ENCODE measurements at regions not wholly inside any gene's neighbourhood (a gene's known extent, or its start where the extent isn't known, plus 50 kb on each side); places are given as distances from the start of the nearest gene placed in this dataset.

DNA sequence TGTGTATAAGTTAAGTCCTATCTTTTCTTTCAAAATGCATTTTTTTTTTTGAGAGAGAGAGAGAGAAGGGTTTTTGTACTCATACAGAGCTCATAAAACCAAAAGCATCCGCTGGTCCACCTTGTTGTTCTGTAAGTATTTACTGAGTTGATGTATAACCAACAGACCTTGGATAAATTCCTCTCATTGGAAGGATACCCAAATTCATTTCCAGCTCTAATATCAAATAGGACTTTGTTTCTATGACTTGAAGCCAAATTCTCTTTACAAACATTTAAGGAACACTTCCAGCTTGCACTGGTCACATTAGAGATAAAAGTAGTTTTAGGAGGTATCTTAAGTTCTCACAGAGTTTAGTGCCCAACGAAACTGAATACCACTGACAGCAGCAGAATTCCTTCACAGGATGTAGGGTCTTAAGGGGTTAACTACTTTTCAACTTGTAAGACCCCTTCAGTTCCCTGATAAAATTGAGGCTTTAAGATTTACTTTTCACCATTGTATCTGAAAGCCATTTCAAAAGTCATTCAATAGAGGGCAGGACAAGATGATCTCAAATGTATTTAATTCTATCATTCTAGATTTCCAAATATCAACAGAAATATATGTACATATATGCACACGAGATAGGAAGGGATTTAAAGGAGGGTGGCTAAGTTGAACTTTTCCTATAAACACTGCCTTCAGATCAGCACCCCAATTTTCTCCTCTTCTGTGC lies 1398.5 kb upstream of the CELF4 start:
- no peak for TF ChIP-seq ZNF274 (IDR thresholded peaks at IDR 0.05; ENCODE audit: low read depth, low read length)
- DNase-seq (ENCODE audit: low read depth, low spot score) = no peak
- Histone ChIP-seq H3K9me3 (ENCODE audit: insufficient read depth, low read length) (no peaks in the 10 kb centered on the region), H3K4me1 (ENCODE audit: insufficient read depth, insufficient read length) (no peaks in the 10 kb centered on the region), H3K9ac (ENCODE audit: insufficient read length, low read depth) (no peak overlapping the region), H3K4me3 (ENCODE audit: insufficient read length, low read depth) (no peak overlapping the region), H3K27me3 (ENCODE audit: insufficient read depth, insufficient read length) (no peaks in the 10 kb centered on the region), H3K36me3 (ENCODE audit: insufficient read depth, insufficient read length, low read length) (no peaks in the 10 kb centered on the region)

DNA sequence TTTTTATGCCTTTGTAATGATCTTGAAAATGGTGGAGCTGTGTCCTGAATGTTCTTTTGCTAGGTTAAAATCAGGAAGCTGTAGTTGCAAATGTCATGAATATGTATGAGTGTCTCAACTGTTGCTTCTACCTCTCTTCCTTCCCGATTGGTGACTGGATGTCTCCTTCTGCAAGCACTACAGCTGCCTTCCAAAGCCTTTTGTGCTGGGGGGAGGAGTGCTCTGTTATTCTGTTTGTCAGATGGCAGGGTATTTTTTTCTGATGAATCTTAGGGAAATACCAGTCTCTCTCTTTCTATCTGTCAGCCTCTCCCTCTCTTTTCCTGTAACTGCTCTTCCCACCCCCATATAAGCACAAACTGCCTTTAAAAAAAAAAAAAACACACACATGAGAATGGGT lies 1396.3 kb upstream of the CELF4 start:
- H3K9ac ChIP-seq (ENCODE audit: insufficient read length, low read depth) = no peak overlapping the region
- no peaks in the 10 kb centered on the region for H3K9me3 ChIP-seq (ENCODE audit: insufficient read depth, low read length)
- no peaks in the 10 kb centered on the region for H3K36me3 ChIP-seq (ENCODE audit: insufficient read depth, insufficient read length, low read length)
- no peaks in the 10 kb centered on the region for H3K4me1 ChIP-seq (ENCODE audit: insufficient read depth, insufficient read length)
- no peaks in the 10 kb centered on the region for H3K27me3 ChIP-seq (ENCODE audit: insufficient read depth, insufficient read length)
- peak; percentile 8 for DNase-seq (ENCODE audit: low read depth, low spot score)
- H3K4me3 ChIP-seq (ENCODE audit: insufficient read length, low read depth) = no peak overlapping the region
- TF ChIP-seq ZNF274 (IDR thresholded peaks at IDR 0.05; ENCODE audit: low read depth, low read length) (no peak), YY1 (IDR thresholded peaks at IDR 0.05; ENCODE audit: insufficient read depth, insufficient read length) (no peak), SUZ12 (IDR thresholded peaks at IDR 0.05; ENCODE audit: extremely low read depth, insufficient read depth, insufficient read length) (no peak)

DNA sequence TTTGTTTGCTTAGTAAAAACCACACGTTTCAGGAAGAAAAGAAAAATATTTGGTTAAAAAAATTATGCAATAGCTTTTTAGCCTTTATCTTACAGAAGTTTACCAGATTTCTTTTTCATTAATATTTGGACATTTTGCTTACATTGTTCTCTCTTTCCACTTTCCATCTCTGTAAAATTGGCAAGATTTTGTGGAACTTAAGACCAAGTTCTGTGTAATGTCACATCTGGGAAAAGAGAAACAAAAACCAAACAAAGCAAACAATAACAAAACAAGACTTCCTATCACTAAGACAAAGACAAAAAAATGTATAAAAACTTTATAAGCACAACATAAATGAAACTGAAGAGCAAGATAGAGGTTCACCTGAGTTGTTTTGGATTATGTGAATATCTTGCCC lies 1392.1 kb upstream of the CELF4 start:
- H3K4me3 ChIP-seq (ENCODE audit: insufficient read length, low read depth) = no peak overlapping the region
- H3K36me3 ChIP-seq (ENCODE audit: insufficient read depth, insufficient read length, low read length) = no peaks in the 10 kb centered on the region
- no peak overlapping the region for H3K9ac ChIP-seq (ENCODE audit: insufficient read length, low read depth)
- no peaks in the 10 kb centered on the region for H3K9me3 ChIP-seq (ENCODE audit: insufficient read depth, low read length)
- no peaks in the 10 kb centered on the region for H3K27me3 ChIP-seq (ENCODE audit: insufficient read depth, insufficient read length)
- TF ChIP-seq ZNF274 (IDR thresholded peaks at IDR 0.05; ENCODE audit: low read depth, low read length) (no peak), YY1 (IDR thresholded peaks at IDR 0.05; ENCODE audit: insufficient read depth, insufficient read length) (no peak), SUZ12 (IDR thresholded peaks at IDR 0.05; ENCODE audit: extremely low read depth, insufficient read depth, insufficient read length) (no peak)
- H3K4me1 ChIP-seq (ENCODE audit: insufficient read depth, insufficient read length) = no peaks in the 10 kb centered on the region
- DNase-seq (ENCODE audit: low read depth, low spot score) = no peak

DNA sequence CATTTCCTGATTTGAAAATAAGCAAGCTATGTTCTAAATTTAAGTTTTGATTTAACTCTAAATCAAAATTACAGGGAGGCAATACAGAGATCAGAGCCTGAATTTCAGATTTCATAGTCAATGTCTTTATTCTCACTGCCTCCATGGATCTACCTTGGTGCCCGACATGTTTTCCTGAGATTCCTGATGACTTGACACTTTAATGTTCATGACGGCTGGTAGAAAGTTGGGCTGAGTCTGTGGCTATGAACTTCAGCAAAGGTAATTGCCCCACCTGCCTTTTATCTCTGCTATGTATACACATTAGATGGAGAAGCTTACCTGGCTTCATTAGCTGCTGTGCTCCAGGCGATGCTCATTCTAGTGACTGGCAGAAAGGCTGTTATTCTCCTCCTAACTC lies 1390.5 kb upstream of the CELF4 start:
- TF ChIP-seq SUZ12 (IDR thresholded peaks at IDR 0.05; ENCODE audit: extremely low read depth, insufficient read depth, insufficient read length) (no peak), YY1 (IDR thresholded peaks at IDR 0.05; ENCODE audit: insufficient read depth, insufficient read length) (no peak), ZNF274 (IDR thresholded peaks at IDR 0.05; ENCODE audit: low read depth, low read length) (no peak)
- DNase-seq (ENCODE audit: low read depth, low spot score) = no peak

DNA sequence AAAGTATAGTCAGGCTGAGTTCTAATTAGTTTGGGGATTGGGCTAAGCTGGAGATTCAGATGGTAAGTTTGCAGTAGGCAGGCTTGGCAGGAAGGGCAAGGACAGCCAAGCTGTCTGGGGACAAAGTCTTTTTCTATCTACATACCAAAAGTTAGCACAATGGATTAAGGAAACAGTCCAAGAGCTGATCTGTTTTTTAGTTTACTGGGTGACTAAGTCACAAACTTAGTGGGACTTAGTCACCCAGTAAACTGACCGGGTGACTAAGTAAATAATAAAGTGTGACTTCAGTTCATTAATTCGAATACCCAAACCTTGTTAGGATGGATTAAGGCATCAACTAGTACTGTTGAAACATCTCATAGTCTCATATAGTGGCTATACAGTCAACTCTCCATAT lies 1386.0 kb upstream of the CELF4 start:
- DNase-seq (ENCODE audit: low read depth, low spot score) = no peak
- no peaks in the 10 kb centered on the region for H3K9me3 ChIP-seq (ENCODE audit: insufficient read depth, low read length)
- H3K27me3 ChIP-seq (ENCODE audit: insufficient read depth, insufficient read length) = no peaks in the 10 kb centered on the region
- TF ChIP-seq SUZ12 (IDR thresholded peaks at IDR 0.05; ENCODE audit: extremely low read depth, insufficient read depth, insufficient read length) = no peak
- TF ChIP-seq YY1 (IDR thresholded peaks at IDR 0.05; ENCODE audit: insufficient read depth, insufficient read length) = no peak
- H3K9ac ChIP-seq (ENCODE audit: insufficient read length, low read depth) = no peak overlapping the region
- no peaks in the 10 kb centered on the region for H3K36me3 ChIP-seq (ENCODE audit: insufficient read depth, insufficient read length, low read length)
- H3K4me1 ChIP-seq (ENCODE audit: insufficient read depth, insufficient read length) = no peaks in the 10 kb centered on the region
- no peak overlapping the region for H3K4me3 ChIP-seq (ENCODE audit: insufficient read length, low read depth)

More for the DNA sequence above, 1390.5 kb upstream of the CELF4 start:
- Histone ChIP-seq H3K27me3 (ENCODE audit: insufficient read depth, insufficient read length) (no peaks in the 10 kb centered on the region), H3K4me3 (ENCODE audit: insufficient read length, low read depth) (no peak overlapping the region), H3K36me3 (ENCODE audit: insufficient read depth, insufficient read length, low read length) (no peaks in the 10 kb centered on the region), H3K4me1 (ENCODE audit: insufficient read depth, insufficient read length) (no peaks in the 10 kb centered on the region), H3K9ac (ENCODE audit: insufficient read length, low read depth) (no peak overlapping the region), H3K9me3 (ENCODE audit: insufficient read depth, low read length) (no peaks in the 10 kb centered on the region)

DNA sequence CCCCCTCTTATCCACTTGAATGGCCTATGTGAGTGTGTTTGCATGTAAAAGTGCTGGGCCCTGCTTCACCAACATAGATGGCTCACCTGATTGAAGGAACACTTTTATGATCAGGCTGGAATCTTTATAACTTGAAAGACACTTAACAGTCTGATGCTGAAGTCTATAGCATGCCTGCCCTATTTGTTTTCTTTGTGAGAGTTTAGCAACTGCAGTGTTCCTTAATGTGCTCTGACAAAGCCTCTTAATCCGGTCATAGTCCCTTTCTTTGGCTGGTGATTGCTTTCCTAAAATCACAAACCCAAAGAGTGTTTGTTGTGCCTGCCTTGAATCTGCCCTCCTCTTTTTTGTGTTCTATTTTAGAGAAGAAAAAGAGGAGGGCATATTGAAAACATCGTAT lies 1382.8 kb upstream of the CELF4 start:
- H3K9ac ChIP-seq (ENCODE audit: insufficient read length, low read depth) = no peak overlapping the region
- TF ChIP-seq SUZ12 (IDR thresholded peaks at IDR 0.05; ENCODE audit: extremely low read depth, insufficient read depth, insufficient read length) = no peak
- TF ChIP-seq ZNF274 (IDR thresholded peaks at IDR 0.05; ENCODE audit: low read depth, low read length) = no peak
- TF ChIP-seq YY1 (IDR thresholded peaks at IDR 0.05; ENCODE audit: insufficient read depth, insufficient read length) = no peak
- H3K4me3 ChIP-seq (ENCODE audit: insufficient read length, low read depth) = no peak overlapping the region
- no peaks in the 10 kb centered on the region for H3K27me3 ChIP-seq (ENCODE audit: insufficient read depth, insufficient read length)
- H3K9me3 ChIP-seq (ENCODE audit: insufficient read depth, low read length) = peaks cover 17% of the 10 kb centered on the region
- DNase-seq (ENCODE audit: low read depth, low spot score) = no peak
- H3K36me3 ChIP-seq (ENCODE audit: insufficient read depth, insufficient read length, low read length) = no peaks in the 10 kb centered on the region
- H3K4me1 ChIP-seq (ENCODE audit: insufficient read depth, insufficient read length) = no peaks in the 10 kb centered on the region

DNA sequence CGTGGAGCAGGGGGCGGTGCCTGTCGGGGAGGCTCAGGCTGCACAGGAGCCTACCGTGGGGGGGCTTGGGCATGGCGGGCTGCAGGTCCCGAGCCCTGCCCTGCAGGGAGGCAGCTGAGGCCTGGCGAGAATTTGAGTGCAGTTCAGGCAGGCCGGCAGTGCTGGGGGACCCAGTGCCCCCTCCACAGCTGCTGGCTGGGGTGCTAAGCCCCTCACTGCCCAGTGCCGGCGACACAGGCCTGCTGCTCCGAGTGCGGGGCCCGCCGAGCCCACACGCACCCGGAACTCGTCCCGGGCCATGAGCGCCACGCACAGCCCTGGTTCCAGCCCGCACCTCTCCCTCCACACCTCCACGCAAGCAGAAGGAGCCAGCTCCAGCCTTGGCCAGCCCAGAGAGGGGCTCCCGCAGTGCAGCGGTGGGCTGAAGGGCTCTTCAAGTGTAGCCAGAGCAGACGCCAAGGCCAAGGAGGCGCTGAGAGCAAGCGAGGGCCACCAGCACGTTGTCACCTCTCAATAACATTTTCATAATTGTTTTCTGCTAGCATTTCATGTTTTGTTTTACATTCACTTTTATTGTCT lies 1378.9 kb upstream of the CELF4 start:
- no peak for DNase-seq (ENCODE audit: low read depth, low spot score)
- no peak for TF ChIP-seq YY1 (IDR thresholded peaks at IDR 0.05; ENCODE audit: insufficient read depth, insufficient read length)
- no peak for TF ChIP-seq ZNF274 (IDR thresholded peaks at IDR 0.05; ENCODE audit: low read depth, low read length)
- TF ChIP-seq SUZ12 (IDR thresholded peaks at IDR 0.05; ENCODE audit: extremely low read depth, insufficient read depth, insufficient read length) = no peak
- H3K36me3 ChIP-seq (ENCODE audit: insufficient read depth, insufficient read length, low read length) = no peaks in the 10 kb centered on the region

More for the DNA sequence above, 1378.9 kb upstream of the CELF4 start:
- peaks cover 21% of the 10 kb centered on the region for H3K9me3 ChIP-seq (ENCODE audit: insufficient read depth, low read length)
- no peak overlapping the region for H3K9ac ChIP-seq (ENCODE audit: insufficient read length, low read depth)
- H3K27me3 ChIP-seq (ENCODE audit: insufficient read depth, insufficient read length) = no peaks in the 10 kb centered on the region
- no peaks in the 10 kb centered on the region for H3K4me1 ChIP-seq (ENCODE audit: insufficient read depth, insufficient read length)
- H3K4me3 ChIP-seq (ENCODE audit: insufficient read length, low read depth) = no peak overlapping the region

All from NT2/D1 (cell line).